WTC11 (cell line): ENCODE measurements at regions not wholly inside any gene's neighbourhood (a gene's known extent, or its start where the extent isn't known, plus 50 kb on each side); places are given as distances from the start of the nearest gene placed in this dataset.
A peak's percentile ranks its signal among the peaks of the same experiment; 100 is the strongest.
"Not testable (repeated sequence)": the region's sequence is repeated elsewhere in the genome, so short reads cannot be mapped to it uniquely, and the experiment has no call there.

Source experiments
- ATAC-seq: fragments of 200-7000 bp; cut with Tn5 transposase; 2 replicates; pipeline ENCODE4 v1.10.0; 2021; ENCODE audit warnings: mild to moderate bottlenecking, moderate library complexity
- CTCF ChIA-PET: fragments of 300-600 bp; sonication (Branson Sonifier 250); formaldehyde crosslinking; loops from one replicate; lab custom pipeline; 2021; ENCODE audit warnings: antibody characterized with exemption; lab: Charles Lee
- POLR2A ChIA-PET: fragments of 350-600 bp; sonication (Branson Sonifier 250); formaldehyde crosslinking; loops from one replicate; lab custom pipeline; 2021; ENCODE audit warnings: antibody characterized with exemption; lab: Charles Lee
- DNase-seq: peaks from one replicate; pipeline ENCODE4 v3.0.0; 2021; ENCODE audit warnings: low spot score
- H3K27ac Mint-ChIP-seq: 2 replicates; pipeline ENCODE4 v1.8.0; 2021; ENCODE audit warnings: mixed read lengths
- H3K27me3 Mint-ChIP-seq: 2 replicates; pipeline ENCODE4 v1.8.0; 2021; ENCODE audit warnings: low read depth, mild to moderate bottlenecking, moderate library complexity, mixed read lengths
- H3K36me3 Mint-ChIP-seq: 2 replicates; pipeline ENCODE4 v1.8.0; 2021; ENCODE audit warnings: mixed read lengths
- H3K4me1 Mint-ChIP-seq: 2 replicates; pipeline ENCODE4 v1.8.0; 2022; ENCODE audit warnings: mixed read lengths
- H3K4me3 Mint-ChIP-seq: 2 replicates; pipeline ENCODE4 v1.8.0; 2021; ENCODE audit warnings: mild to moderate bottlenecking, moderate library complexity, mixed read lengths
- H3K9me3 Mint-ChIP-seq: 2 replicates; pipeline ENCODE4 v1.8.0; 2021; ENCODE audit warnings: mixed read lengths
- ELF4 ChIP-seq: sonication (generic); formaldehyde crosslinking; IDR thresholded peaks from 2 replicates; pipeline ENCODE4 v1.8.1; 2022; ENCODE audit warnings: low read depth, mild to moderate bottlenecking, moderate library complexity, missing genetic modification reagents
- FOXK1 ChIP-seq: sonication (generic); formaldehyde crosslinking; IDR thresholded peaks from 2 replicates; pipeline ENCODE4 v1.8.0; 2022; ENCODE audit warnings: mild to moderate bottlenecking, moderate library complexity, missing genetic modification reagents
- GRHL2 ChIP-seq: fragments of 250-450 bp; sonication (Bioruptor Pico); IDR thresholded peaks from 2 replicates; pipeline ENCODE4 v1.8.0; 2022; ENCODE audit warnings: mild to moderate bottlenecking, moderate library complexity; ENCODE audit not compliant: insufficient replicate concordance, severe bottlenecking
- JAZF1 ChIP-seq: fragments of 250-450 bp; sonication (Bioruptor Pico); IDR thresholded peaks from 2 replicates; pipeline ENCODE4 v1.9.0; 2021; ENCODE audit warnings: moderate library complexity, mild to moderate bottlenecking, inconsistent platforms
- MXD4 ChIP-seq: fragments of 250-450 bp; sonication (Bioruptor Pico); IDR thresholded peaks from 2 replicates; pipeline ENCODE4 v1.8.0; 2021; ENCODE audit warnings: mild to moderate bottlenecking, moderate library complexity, borderline replicate concordance
- NFE2L1 ChIP-seq: sonication (generic); formaldehyde crosslinking; IDR thresholded peaks from 2 replicates; pipeline ENCODE4 v1.8.1; 2023; ENCODE audit warnings: missing genetic modification reagents
- NFYB ChIP-seq: sonication (generic); formaldehyde crosslinking; conservative IDR thresholded peaks from 2 replicates; pipeline ENCODE4 v1.8.0; 2022; ENCODE audit warnings: low read depth, missing genetic modification reagents
- SOX15 ChIP-seq: fragments of 250-450 bp; sonication (Bioruptor Pico); IDR thresholded peaks from 2 replicates; pipeline ENCODE4 v1.9.0; 2021; ENCODE audit warnings: mild to moderate bottlenecking
- ZBTB21 ChIP-seq: sonication (generic); formaldehyde crosslinking; IDR thresholded peaks from 2 replicates; pipeline ENCODE4 v1.8.1; 2023; ENCODE audit warnings: mild to moderate bottlenecking, missing genetic modification reagents, borderline replicate concordance
- ZNF232 ChIP-seq: sonication (generic); formaldehyde crosslinking; IDR thresholded peaks from 2 replicates; pipeline ENCODE4 v1.8.0; 2022; ENCODE audit warnings: mild to moderate bottlenecking, missing genetic modification reagents
- ZNF263 ChIP-seq: sonication (generic); formaldehyde crosslinking; IDR thresholded peaks from 2 replicates; pipeline ENCODE4 v1.8.1; 2022; ENCODE audit warnings: low read depth, mild to moderate bottlenecking, moderate library complexity, missing genetic modification reagents
- ZNF317 ChIP-seq: sonication (generic); formaldehyde crosslinking; IDR thresholded peaks from 2 replicates; pipeline ENCODE4 v1.8.1; 2023; ENCODE audit warnings: low read depth, mild to moderate bottlenecking, moderate library complexity, missing genetic modification reagents, borderline replicate concordance
- TF ChIP-seq, protein P1 (sequence below): fragments of 250-450 bp; sonication (Bioruptor Pico); IDR thresholded peaks from 2 replicates; pipeline ENCODE4 v1.9.0; 2021; ENCODE audit warnings: mild to moderate bottlenecking
- TF ChIP-seq, protein P2 (sequence below): fragments of 250-450 bp; sonication (Bioruptor Pico); IDR thresholded peaks from 2 replicates; pipeline ENCODE4 v1.8.0; 2021; ENCODE audit warnings: mild to moderate bottlenecking
- TF ChIP-seq, protein P3 (sequence below): sonication (generic); formaldehyde crosslinking; IDR thresholded peaks from 2 replicates; pipeline ENCODE4 v1.8.0; 2022; ENCODE audit warnings: mild to moderate bottlenecking, missing genetic modification reagents
- TF ChIP-seq, protein P4 (sequence below): sonication (generic); formaldehyde crosslinking; IDR thresholded peaks from 2 replicates; pipeline ENCODE4 v1.8.0; 2023; ENCODE audit warnings: mild to moderate bottlenecking, missing genetic modification reagents

DNA sequence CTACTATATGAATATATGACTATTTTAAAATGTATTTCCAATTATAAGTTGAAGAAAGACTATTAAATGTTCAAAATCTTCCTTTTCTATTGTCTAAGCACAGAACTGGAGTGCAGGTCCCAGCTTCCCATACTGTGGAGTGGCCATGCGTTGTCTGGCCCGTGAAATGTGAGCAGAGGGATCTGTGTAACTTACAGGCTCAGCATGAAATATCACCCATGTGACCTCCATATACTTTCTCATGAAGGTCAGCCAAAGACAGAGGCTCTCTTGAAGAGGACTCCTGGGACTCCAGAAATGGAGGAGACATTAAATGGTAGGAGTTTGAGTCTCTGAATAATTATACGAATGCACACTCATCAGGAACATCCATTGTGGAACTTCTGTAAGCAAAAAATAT, 92.4 kb upstream of the CAV2 start (continued):
- TF ChIP-seq NFE2L1, result no peak
- TF ChIP-seq ZNF317 (CRISPR knock-in tag), result no peak
- TF ChIP-seq FOXK1, result no peak
- TF ChIP-seq, protein P1, sequence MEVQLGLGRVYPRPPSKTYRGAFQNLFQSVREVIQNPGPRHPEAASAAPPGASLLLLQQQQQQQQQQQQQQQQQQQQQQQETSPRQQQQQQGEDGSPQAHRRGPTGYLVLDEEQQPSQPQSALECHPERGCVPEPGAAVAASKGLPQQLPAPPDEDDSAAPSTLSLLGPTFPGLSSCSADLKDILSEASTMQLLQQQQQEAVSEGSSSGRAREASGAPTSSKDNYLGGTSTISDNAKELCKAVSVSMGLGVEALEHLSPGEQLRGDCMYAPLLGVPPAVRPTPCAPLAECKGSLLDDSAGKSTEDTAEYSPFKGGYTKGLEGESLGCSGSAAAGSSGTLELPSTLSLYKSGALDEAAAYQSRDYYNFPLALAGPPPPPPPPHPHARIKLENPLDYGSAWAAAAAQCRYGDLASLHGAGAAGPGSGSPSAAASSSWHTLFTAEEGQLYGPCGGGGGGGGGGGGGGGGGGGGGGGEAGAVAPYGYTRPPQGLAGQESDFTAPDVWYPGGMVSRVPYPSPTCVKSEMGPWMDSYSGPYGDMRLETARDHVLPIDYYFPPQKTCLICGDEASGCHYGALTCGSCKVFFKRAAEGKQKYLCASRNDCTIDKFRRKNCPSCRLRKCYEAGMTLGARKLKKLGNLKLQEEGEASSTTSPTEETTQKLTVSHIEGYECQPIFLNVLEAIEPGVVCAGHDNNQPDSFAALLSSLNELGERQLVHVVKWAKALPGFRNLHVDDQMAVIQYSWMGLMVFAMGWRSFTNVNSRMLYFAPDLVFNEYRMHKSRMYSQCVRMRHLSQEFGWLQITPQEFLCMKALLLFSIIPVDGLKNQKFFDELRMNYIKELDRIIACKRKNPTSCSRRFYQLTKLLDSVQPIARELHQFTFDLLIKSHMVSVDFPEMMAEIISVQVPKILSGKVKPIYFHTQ, result no peak
- no peak for TF ChIP-seq JAZF1 (CRISPR knock-in tag)
- TF ChIP-seq SOX15 (CRISPR knock-in tag), result no peak
- TF ChIP-seq, protein P2, sequence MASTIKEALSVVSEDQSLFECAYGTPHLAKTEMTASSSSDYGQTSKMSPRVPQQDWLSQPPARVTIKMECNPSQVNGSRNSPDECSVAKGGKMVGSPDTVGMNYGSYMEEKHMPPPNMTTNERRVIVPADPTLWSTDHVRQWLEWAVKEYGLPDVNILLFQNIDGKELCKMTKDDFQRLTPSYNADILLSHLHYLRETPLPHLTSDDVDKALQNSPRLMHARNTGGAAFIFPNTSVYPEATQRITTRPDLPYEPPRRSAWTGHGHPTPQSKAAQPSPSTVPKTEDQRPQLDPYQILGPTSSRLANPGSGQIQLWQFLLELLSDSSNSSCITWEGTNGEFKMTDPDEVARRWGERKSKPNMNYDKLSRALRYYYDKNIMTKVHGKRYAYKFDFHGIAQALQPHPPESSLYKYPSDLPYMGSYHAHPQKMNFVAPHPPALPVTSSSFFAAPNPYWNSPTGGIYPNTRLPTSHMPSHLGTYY (CRISPR knock-in tag), result no peak
- no peak for TF ChIP-seq ZNF263 (CRISPR knock-in tag)

DNA sequence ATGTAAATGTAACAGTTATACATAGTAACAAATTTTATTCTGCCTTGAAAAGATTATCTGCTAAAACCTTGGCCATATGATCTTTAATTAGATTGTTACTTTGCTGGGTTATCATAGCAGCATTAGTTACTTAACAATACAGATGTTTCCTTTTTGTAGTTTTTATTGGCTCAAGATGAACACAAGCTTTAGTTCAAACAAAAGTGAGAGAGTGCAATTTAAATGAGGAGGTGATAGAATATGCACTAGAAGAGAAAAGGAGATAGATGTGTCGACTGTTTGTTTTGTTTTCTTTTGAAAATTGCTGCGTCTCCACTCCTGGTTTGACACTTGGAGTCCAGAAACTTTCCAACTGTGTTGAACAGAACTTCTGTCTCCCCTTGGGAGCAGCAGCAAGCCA, 91.4 kb upstream of the CAV2 start:
- Mint-ChIP-seq H3K27ac (no peak overlapping the region), H3K36me3 (no peaks in the 10 kb centered on the region; the same call in 1 of the 2 replicates), H3K4me3 (no peak overlapping the region), H3K27me3 (no peaks in the 10 kb centered on the region), H3K9me3 (peaks cover 6% of the 10 kb centered on the region), H3K4me1 (peaks cover 16% of the 10 kb centered on the region)
- ChIA-PET CTCF (interaction anchor here (1.4 kb wide), 1 partner anchor 118 kb away, joined by 4 read pairs; no protein-coding TSS in a partner anchor), POLR2A (no interaction called here)
- ATAC-seq, result no peak
- TF ChIP-seq, protein P3, sequence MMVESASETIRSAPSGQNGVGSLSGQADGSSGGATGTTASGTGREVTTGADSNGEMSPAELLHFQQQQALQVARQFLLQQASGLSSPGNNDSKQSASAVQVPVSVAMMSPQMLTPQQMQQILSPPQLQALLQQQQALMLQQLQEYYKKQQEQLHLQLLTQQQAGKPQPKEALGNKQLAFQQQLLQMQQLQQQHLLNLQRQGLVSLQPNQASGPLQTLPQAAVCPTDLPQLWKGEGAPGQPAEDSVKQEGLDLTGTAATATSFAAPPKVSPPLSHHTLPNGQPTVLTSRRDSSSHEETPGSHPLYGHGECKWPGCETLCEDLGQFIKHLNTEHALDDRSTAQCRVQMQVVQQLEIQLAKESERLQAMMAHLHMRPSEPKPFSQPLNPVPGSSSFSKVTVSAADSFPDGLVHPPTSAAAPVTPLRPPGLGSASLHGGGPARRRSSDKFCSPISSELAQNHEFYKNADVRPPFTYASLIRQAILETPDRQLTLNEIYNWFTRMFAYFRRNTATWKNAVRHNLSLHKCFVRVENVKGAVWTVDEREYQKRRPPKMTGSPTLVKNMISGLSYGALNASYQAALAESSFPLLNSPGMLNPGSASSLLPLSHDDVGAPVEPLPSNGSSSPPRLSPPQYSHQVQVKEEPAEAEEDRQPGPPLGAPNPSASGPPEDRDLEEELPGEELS, result no peak
- no peak for TF ChIP-seq ELF4
- TF ChIP-seq ZNF317 (CRISPR knock-in tag), result no peak
- no peak for TF ChIP-seq NFYB (CRISPR knock-in tag)
- TF ChIP-seq GRHL2 (CRISPR knock-in tag), result no peak
- no peak for TF ChIP-seq MXD4 (CRISPR knock-in tag)
- TF ChIP-seq ZNF232 (CRISPR knock-in tag), result no peak
- no peak for TF ChIP-seq ZNF263 (CRISPR knock-in tag)
- TF ChIP-seq ZBTB21 (CRISPR knock-in tag), result no peak
- DNase-seq, result no peak

DNA sequence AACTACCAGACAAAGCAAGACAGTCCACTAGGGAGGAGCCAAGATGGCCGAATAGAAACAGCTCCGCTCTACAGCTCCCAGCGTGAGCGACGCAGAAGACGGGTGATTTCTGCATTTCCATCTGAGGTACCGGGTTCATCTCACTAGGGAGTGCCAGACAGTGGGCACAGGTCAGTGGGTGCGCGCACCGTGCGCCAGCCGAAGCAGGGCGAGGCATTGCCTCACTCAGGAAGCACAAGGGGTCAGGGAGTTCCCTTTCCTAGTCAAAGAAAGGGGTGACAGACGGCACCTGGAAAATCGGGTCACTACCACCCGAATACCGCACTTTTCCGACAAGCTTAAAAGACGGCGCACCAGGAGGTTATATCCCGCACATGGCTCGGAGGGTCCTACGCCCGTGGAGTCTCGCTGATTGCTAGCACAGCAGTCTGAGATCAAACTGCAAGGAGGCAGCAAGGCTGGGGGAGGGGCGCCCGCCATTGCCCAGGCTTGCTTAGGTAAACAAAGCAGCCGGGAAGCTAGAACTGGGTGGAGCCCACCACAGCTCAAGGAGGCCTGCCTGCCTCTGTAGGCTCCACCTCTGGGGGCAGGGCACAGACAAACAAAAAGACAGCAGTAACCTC, 90.6 kb upstream of the CAV2 start:
- TF ChIP-seq, protein P4, sequence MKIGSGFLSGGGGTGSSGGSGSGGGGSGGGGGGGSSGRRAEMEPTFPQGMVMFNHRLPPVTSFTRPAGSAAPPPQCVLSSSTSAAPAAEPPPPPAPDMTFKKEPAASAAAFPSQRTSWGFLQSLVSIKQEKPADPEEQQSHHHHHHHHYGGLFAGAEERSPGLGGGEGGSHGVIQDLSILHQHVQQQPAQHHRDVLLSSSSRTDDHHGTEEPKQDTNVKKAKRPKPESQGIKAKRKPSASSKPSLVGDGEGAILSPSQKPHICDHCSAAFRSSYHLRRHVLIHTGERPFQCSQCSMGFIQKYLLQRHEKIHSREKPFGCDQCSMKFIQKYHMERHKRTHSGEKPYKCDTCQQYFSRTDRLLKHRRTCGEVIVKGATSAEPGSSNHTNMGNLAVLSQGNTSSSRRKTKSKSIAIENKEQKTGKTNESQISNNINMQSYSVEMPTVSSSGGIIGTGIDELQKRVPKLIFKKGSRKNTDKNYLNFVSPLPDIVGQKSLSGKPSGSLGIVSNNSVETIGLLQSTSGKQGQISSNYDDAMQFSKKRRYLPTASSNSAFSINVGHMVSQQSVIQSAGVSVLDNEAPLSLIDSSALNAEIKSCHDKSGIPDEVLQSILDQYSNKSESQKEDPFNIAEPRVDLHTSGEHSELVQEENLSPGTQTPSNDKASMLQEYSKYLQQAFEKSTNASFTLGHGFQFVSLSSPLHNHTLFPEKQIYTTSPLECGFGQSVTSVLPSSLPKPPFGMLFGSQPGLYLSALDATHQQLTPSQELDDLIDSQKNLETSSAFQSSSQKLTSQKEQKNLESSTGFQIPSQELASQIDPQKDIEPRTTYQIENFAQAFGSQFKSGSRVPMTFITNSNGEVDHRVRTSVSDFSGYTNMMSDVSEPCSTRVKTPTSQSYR (CRISPR knock-in tag), result 0 out of 2 replicates have a peak, but pooled peaks have one; percentile 40
- peaks cover 16% of the 10 kb centered on the region for H3K4me1 Mint-ChIP-seq
- H3K9me3 Mint-ChIP-seq, H3K27me3 Mint-ChIP-seq, H3K4me3 Mint-ChIP-seq, ATAC-seq, H3K36me3 Mint-ChIP-seq: not testable (repeated sequence)
- CTCF ChIA-PET, result interaction anchor here (1.4 kb wide), 1 partner anchor 117 kb away, joined by 4 read pairs; no protein-coding TSS in a partner anchor
- POLR2A ChIA-PET, result interaction anchor here (0.6 kb wide), 1 partner anchor 21 kb away, joined by 3 read pairs; no protein-coding TSS in a partner anchor
- peak; percentile 36 for DNase-seq
- H3K27ac Mint-ChIP-seq, result peak overlapping the region; percentile 68

DNA sequence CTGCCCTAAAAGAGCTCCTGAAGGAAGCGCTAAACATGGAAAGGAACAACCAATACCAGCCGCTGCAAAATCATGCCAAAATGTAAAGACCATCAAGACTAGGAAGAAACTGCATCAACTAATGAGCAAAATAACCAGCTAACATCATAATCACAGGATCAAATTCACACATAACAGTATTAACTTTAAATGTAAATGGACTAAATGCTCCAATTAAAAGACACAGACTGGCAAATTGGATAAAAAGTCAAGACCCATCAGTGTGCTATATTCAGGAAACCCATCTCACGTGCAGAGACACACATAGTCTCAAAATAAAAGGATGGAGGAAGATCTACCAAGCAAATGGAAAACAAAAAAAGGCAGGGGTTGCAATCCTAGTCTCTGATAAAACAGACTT, 88.8 kb upstream of the CAV2 start:
- H3K27me3 Mint-ChIP-seq, H3K27ac Mint-ChIP-seq, H3K4me3 Mint-ChIP-seq, H3K9me3 Mint-ChIP-seq, ATAC-seq, H3K36me3 Mint-ChIP-seq, DNase-seq, CTCF ChIA-PET, POLR2A ChIA-PET: not testable (repeated sequence)
- H3K4me1 Mint-ChIP-seq, result peaks cover 16% of the 10 kb centered on the region
